ENCODE measurements at regions not wholly inside any gene's neighbourhood (a gene's known extent, or its start where the extent isn't known, plus 50 kb on each side); places are given as distances from the start of the nearest gene placed in this dataset.

DNA sequence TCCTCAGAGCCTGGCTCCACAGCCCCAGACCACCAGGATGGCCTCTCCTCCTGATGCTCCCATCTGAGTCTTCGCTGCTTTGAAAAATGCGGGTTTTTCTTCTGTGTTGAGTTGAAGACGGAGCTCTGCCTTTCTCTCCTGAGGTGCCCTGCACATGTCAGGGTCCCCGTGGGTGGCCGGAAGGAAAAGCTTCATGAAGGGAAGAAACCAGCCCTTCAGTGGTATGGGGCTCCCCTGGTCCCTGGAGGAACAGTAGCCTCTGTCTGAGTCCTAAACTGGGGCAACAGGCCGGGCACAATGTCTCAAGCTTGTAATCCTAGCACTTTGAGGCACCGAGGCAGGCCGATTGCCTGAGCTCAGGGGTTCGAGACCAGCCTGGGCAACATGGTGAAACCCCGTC is 54.7 kb upstream of the CAB39 start (continued):
- TF ChIP-seq, protein P1, sequence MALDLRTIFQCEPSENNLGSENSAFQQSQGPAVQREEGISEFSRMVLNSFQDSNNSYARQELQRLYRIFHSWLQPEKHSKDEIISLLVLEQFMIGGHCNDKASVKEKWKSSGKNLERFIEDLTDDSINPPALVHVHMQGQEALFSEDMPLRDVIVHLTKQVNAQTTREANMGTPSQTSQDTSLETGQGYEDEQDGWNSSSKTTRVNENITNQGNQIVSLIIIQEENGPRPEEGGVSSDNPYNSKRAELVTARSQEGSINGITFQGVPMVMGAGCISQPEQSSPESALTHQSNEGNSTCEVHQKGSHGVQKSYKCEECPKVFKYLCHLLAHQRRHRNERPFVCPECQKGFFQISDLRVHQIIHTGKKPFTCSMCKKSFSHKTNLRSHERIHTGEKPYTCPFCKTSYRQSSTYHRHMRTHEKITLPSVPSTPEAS (tag by site-specific recombination; IDR thresholded peaks at IDR 0.05): no peak
- no peak for TF ChIP-seq ZNF777 (tag by site-specific recombination; IDR thresholded peaks at IDR 0.05; ENCODE audit: borderline replicate concordance)
- TF ChIP-seq ZNF350 (tag by site-specific recombination; IDR thresholded peaks at IDR 0.05): no peak
- TF ChIP-seq, protein P2, sequence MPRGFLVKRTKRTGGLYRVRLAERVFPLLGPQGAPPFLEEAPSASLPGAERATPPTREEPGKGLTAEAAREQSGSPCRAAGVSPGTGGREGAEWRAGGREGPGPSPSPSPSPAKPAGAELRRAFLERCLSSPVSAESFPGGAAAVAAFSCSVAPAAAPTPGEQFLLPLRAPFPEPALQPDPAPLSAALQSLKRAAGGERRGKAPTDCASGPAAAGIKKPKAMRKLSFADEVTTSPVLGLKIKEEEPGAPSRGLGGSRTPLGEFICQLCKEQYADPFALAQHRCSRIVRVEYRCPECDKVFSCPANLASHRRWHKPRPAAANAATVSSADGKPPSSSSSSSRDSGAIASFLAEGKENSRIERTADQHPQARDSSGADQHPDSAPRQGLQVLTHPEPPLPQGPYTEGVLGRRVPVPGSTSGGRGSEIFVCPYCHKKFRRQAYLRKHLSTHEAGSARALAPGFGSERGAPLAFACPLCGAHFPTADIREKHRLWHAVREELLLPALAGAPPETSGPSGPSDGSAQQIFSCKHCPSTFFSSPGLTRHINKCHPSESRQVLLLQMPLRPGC (tag by site-specific recombination; IDR thresholded peaks at IDR 0.05): no peak
- TF ChIP-seq, protein P3, sequence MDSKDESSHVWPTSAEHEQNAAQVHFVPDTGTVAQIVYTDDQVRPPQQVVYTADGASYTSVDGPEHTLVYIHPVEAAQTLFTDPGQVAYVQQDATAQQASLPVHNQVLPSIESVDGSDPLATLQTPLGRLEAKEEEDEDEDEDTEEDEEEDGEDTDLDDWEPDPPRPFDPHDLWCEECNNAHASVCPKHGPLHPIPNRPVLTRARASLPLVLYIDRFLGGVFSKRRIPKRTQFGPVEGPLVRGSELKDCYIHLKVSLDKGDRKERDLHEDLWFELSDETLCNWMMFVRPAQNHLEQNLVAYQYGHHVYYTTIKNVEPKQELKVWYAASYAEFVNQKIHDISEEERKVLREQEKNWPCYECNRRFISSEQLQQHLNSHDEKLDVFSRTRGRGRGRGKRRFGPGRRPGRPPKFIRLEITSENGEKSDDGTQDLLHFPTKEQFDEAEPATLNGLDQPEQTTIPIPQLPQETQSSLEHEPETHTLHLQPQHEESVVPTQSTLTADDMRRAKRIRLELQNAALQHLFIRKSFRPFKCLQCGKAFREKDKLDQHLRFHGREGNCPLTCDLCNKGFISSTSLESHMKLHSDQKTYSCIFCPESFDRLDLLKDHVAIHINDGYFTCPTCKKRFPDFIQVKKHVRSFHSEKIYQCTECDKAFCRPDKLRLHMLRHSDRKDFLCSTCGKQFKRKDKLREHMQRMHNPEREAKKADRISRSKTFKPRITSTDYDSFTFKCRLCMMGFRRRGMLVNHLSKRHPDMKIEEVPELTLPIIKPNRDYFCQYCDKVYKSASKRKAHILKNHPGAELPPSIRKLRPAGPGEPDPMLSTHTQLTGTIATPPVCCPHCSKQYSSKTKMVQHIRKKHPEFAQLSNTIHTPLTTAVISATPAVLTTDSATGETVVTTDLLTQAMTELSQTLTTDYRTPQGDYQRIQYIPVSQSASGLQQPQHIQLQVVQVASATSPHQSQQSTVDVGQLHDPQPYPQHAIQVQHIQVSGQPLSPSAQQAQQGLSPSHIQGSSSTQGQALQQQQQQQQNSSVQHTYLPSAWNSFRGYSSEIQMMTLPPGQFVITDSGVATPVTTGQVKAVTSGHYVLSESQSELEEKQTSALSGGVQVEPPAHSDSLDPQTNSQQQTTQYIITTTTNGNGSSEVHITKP (tag by site-specific recombination; IDR thresholded peaks at IDR 0.05): no peak
- TF ChIP-seq, protein P4, sequence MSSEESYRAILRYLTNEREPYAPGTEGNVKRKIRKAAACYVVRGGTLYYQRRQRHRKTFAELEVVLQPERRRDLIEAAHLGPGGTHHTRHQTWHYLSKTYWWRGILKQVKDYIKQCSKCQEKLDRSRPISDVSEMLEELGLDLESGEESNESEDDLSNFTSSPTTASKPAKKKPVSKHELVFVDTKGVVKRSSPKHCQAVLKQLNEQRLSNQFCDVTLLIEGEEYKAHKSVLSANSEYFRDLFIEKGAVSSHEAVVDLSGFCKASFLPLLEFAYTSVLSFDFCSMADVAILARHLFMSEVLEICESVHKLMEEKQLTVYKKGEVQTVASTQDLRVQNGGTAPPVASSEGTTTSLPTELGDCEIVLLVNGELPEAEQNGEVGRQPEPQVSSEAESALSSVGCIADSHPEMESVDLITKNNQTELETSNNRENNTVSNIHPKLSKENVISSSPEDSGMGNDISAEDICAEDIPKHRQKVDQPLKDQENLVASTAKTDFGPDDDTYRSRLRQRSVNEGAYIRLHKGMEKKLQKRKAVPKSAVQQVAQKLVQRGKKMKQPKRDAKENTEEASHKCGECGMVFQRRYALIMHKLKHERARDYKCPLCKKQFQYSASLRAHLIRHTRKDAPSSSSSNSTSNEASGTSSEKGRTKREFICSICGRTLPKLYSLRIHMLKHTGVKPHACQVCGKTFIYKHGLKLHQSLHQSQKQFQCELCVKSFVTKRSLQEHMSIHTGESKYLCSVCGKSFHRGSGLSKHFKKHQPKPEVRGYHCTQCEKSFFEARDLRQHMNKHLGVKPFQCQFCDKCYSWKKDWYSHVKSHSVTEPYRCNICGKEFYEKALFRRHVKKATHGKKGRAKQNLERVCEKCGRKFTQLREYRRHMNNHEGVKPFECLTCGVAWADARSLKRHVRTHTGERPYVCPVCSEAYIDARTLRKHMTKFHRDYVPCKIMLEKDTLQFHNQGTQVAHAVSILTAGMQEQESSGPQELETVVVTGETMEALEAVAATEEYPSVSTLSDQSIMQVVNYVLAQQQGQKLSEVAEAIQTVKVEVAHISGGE (tag by site-specific recombination; conservative IDR thresholded peaks at IDR 0.05; ENCODE audit: low read depth): no peak
- TF ChIP-seq, protein P5, sequence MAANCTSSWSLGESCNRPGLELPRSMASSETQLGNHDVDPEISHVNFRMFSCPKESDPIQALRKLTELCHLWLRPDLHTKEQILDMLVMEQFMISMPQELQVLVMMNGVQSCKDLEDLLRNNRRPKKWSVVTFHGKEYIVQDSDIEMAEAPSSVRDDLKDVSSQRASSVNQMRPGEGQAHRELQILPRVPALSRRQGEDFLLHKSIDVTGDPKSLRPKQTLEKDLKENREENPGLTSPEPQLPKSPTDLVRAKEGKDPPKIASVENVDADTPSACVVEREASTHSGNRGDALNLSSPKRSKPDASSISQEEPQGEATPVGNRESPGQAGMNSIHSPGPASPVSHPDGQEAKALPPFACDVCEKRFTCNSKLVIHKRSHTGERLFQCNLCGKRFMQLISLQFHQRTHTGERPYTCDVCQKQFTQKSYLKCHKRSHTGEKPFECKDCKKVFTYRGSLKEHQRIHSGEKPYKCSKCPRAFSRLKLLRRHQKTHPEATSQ (tag by site-specific recombination; IDR thresholded peaks at IDR 0.05): no peak
- TF ChIP-seq, protein P6, sequence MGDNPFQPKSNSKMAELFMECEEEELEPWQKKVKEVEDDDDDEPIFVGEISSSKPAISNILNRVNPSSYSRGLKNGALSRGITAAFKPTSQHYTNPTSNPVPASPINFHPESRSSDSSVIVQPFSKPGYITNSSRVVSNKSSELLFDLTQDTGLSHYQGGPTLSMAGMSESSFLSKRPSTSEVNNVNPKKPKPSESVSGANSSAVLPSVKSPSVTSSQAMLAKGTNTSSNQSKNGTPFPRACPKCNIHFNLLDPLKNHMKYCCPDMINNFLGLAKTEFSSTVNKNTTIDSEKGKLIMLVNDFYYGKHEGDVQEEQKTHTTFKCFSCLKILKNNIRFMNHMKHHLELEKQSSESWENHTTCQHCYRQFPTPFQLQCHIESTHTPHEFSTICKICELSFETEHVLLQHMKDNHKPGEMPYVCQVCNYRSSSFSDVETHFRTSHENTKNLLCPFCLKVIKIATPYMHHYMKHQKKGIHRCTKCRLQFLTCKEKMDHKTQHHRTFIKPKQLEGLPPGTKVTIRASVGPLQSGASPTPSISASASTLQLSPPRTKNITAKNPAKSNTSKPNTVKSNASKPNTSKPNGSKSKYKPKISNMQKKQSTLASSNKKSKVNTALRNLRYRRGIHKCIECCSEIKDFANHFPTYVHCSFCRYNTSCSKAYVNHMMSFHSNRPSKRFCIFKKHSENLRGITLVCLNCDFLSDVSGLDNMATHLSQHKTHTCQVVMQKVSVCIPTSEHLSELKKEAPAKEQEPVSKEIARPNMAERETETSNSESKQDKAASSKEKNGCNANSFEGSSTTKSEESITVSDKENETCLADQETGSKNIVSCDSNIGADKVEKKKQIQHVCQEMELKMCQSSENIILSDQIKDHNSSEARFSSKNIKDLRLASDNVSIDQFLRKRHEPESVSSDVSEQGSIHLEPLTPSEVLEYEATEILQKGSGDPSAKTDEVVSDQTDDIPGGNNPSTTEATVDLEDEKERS (tag by site-specific recombination; IDR thresholded peaks at IDR 0.05): no peak

DNA sequence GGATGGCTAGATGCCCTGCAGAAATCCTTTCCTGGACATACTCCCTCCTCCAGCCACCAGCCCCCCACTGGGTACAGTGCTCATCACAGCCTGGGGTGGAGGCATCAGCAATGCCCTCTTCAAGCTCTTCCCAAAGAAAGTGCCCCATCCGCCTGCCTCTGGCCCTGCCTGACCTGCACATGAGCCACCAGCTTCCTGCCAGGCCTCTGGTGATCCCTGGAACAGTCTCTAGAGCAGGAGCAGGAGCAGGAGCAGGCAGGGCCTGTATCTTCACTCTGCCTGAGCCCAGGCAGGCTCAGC is 54.1 kb upstream of the CAB39 start:
- H3K27ac ChIP-seq (ENCODE audit: extremely low read depth, low read depth, low read length): no peak overlapping the region
- no peaks in the 10 kb centered on the region for H3K36me3 ChIP-seq (ENCODE audit: control insufficient read depth in 2 of 2, insufficient read depth in 1 of 2, low read length in 2 of 2)
- no peaks in the 10 kb centered on the region for H3K9me3 ChIP-seq (ENCODE audit: control insufficient read depth, insufficient read depth, low read depth, low read length)
- no peaks in the 10 kb centered on the region for H3K4me1 ChIP-seq (ENCODE audit: control insufficient read depth, insufficient read depth, low read length)
- CTCF ChIA-PET: no interaction called here
- H3K4me3 ChIP-seq (ENCODE audit: low read depth, low read length): no peak overlapping the region
- POLR2A ChIA-PET: no interaction called here
- TF ChIP-seq ZNF571 (tag by site-specific recombination; IDR thresholded peaks at IDR 0.05): no peak
- no peak for TF ChIP-seq ZBTB21 (tag by site-specific recombination; IDR thresholded peaks at IDR 0.05)
- TF ChIP-seq, protein P7, sequence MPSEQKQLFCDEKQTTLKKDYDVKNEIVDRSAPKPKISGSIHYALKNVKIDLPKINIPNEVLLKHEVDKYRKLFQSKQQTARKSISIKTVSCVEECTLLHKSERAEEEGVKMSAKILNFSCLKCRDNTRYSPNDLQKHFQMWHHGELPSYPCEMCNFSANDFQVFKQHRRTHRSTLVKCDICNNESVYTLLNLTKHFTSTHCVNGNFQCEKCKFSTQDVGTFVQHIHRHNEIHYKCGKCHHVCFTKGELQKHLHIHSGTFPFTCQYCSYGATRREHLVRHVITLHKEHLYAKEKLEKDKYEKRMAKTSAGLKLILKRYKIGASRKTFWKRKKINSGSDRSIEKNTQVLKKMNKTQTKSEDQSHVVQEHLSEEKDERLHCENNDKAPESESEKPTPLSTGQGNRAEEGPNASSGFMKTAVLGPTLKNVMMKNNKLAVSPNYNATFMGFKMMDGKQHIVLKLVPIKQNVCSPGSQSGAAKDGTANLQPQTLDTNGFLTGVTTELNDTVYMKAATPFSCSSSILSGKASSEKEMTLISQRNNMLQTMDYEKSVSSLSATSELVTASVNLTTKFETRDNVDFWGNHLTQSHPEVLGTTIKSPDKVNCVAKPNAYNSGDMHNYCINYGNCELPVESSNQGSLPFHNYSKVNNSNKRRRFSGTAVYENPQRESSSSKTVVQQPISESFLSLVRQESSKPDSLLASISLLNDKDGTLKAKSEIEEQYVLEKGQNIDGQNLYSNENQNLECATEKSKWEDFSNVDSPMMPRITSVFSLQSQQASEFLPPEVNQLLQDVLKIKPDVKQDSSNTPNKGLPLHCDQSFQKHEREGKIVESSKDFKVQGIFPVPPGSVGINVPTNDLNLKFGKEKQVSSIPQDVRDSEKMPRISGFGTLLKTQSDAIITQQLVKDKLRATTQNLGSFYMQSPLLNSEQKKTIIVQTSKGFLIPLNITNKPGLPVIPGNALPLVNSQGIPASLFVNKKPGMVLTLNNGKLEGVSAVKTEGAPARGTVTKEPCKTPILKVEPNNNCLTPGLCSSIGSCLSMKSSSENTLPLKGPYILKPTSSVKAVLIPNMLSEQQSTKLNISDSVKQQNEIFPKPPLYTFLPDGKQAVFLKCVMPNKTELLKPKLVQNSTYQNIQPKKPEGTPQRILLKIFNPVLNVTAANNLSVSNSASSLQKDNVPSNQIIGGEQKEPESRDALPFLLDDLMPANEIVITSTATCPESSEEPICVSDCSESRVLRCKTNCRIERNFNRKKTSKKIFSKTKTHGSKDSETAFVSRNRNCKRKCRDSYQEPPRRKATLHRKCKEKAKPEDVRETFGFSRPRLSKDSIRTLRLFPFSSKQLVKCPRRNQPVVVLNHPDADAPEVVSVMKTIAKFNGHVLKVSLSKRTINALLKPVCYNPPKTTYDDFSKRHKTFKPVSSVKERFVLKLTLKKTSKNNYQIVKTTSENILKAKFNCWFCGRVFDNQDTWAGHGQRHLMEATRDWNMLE (tag by site-specific recombination; conservative IDR thresholded peaks at IDR 0.05; ENCODE audit: low read depth): no peak
- TF ChIP-seq, protein P8, sequence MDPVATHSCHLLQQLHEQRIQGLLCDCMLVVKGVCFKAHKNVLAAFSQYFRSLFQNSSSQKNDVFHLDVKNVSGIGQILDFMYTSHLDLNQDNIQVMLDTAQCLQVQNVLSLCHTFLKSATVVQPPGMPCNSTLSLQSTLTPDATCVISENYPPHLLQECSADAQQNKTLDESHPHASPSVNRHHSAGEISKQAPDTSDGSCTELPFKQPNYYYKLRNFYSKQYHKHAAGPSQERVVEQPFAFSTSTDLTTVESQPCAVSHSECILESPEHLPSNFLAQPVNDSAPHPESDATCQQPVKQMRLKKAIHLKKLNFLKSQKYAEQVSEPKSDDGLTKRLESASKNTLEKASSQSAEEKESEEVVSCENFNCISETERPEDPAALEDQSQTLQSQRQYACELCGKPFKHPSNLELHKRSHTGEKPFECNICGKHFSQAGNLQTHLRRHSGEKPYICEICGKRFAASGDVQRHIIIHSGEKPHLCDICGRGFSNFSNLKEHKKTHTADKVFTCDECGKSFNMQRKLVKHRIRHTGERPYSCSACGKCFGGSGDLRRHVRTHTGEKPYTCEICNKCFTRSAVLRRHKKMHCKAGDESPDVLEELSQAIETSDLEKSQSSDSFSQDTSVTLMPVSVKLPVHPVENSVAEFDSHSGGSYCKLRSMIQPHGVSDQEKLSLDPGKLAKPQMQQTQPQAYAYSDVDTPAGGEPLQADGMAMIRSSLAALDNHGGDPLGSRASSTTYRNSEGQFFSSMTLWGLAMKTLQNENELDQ (tag by site-specific recombination; IDR thresholded peaks at IDR 0.05; ENCODE audit: low read depth): no peak
- TF ChIP-seq ZNF626 (tag by site-specific recombination; IDR thresholded peaks at IDR 0.05): no peak

All from HEK293 (cell line).